Thoracic aorta (tissue), 2 donors: ENCODE measurements at regions not wholly inside any gene's neighbourhood (a gene's known extent, or its start where the extent isn't known, plus 50 kb on each side); places are given as distances from the start of the nearest gene placed in this dataset.

Source experiments
- ATAC-seq: fragments of 150-250 bp; one replicate; pipeline ENCODE4 v1.8.0; 2017; ENCODE audit warnings: low read depth; ENCODE audit not compliant: insufficient number of reproducible peaks, low FRiP score
- DNase-seq: peaks from one replicate; pipeline ENCODE4 v3.0.0-alpha.2; 2020; ENCODE audit warnings: low spot score
- H3K27ac ChIP-seq, 2 donors: fragments of 200-600 bp; sonication (generic); 1 replicate in 1 of 2; 2 replicates in 1 of 2; pipeline ENCODE4 v1.5.1; 2016; ENCODE audit warnings: mild to moderate bottlenecking in 2 of 2, moderate library complexity in 2 of 2
- H3K27me3 ChIP-seq: fragments of 200-600 bp; sonication (generic); replicated peaks from 2 replicates; pipeline ENCODE4 v1.6.0; 2016; ENCODE audit warnings: mild to moderate bottlenecking; ENCODE audit not compliant: insufficient read depth
- H3K36me3 ChIP-seq: fragments of 200-600 bp; sonication (generic); one replicate; pipeline ENCODE4 v1.5.1; 2016
- H3K4me1 ChIP-seq, 2 donors: fragments of 200-600 bp; sonication (generic); 1 replicate in 1 of 2; 2 replicates in 1 of 2; pipeline versions ENCODE4 v1.5.1 to v1.6.0; 2016; ENCODE audit warnings: low read depth in 2 of 2, mild to moderate bottlenecking in 1 of 2; ENCODE audit not compliant: control insufficient read depth in 1 of 2
- H3K4me3 ChIP-seq: fragments of 200-600 bp; sonication (generic); 2 replicates; pipeline ENCODE4 v1.5.1; 2016; ENCODE audit warnings: mild to moderate bottlenecking
- H3K9me3 ChIP-seq: fragments of 200-600 bp; sonication (generic); 2 replicates; pipeline ENCODE4 v1.5.1; 2016
- CTCF ChIP-seq: fragments of 200-600 bp; sonication (generic); IDR thresholded peaks from one replicate; pipeline ENCODE4 v1.5.1; 2019; ENCODE audit warnings: antibody characterized with exemption

GRCh38 chr2:187174582-187174981 lies 273.5 kb downstream of the CALCRL start:
- TF ChIP-seq CTCF: no peak
- Histone ChIP-seq H3K4me3 (no peak overlapping the region), H3K4me1 (no peaks in the 10 kb centered on the region), H3K27me3 (no peaks in the 10 kb centered on the region), H3K36me3 (no peaks in the 10 kb centered on the region), H3K27ac (no peak overlapping the region), H3K9me3 (no peaks in the 10 kb centered on the region)
- no peak for DNase-seq
- ATAC-seq: no peak

- no peak for ATAC-seq
- Histone ChIP-seq H3K27ac (no peak overlapping the region), H3K27me3 (no peaks in the 10 kb centered on the region), H3K4me1 (peaks cover 0 to 4% of the 10 kb centered on the region in 2 donors), H3K9me3 (no peaks in the 10 kb centered on the region), H3K4me3 (no peak overlapping the region), H3K36me3 (no peaks in the 10 kb centered on the region)
- no peak for TF ChIP-seq CTCF
- DNase-seq: no peak
Measured at GRCh38 chr2:187171318-187171717, 276.7 kb downstream of the CALCRL start.

- no peak overlapping the region for H3K4me3 ChIP-seq
- no peak for DNase-seq
- no peak for TF ChIP-seq CTCF
Measured at GRCh38 chr2:187169864-187170263, 278.2 kb downstream of the CALCRL start.

GRCh38 chr2:187168720-187169713 lies 279.0 kb downstream of the CALCRL start:
- peaks cover 0 to 4% of the 10 kb centered on the region in 2 donors for H3K4me1 ChIP-seq
- no peak overlapping the region for H3K4me3 ChIP-seq
- no peaks in the 10 kb centered on the region for H3K27me3 ChIP-seq
- DNase-seq (no peak), ATAC-seq (no peak)
- H3K27ac ChIP-seq: no peak overlapping the region
- TF ChIP-seq CTCF: no peak
- H3K36me3 ChIP-seq: no peaks in the 10 kb centered on the region
- H3K9me3 ChIP-seq: no peaks in the 10 kb centered on the region

More at GRCh38 chr2:187169864-187170263, 278.2 kb downstream of the CALCRL start:
- no peaks in the 10 kb centered on the region for H3K27me3 ChIP-seq
- H3K36me3 ChIP-seq: no peaks in the 10 kb centered on the region
- H3K27ac ChIP-seq: no peak overlapping the region
- peaks cover 0 to 4% of the 10 kb centered on the region in 2 donors for H3K4me1 ChIP-seq
- no peaks in the 10 kb centered on the region for H3K9me3 ChIP-seq
- no peak for ATAC-seq

GRCh38 chr2:187167491-187167890 lies 280.6 kb downstream of the CALCRL start:
- Histone ChIP-seq H3K27ac (no peak overlapping the region), H3K4me3 (no peak overlapping the region), H3K9me3 (no peaks in the 10 kb centered on the region), H3K27me3 (no peaks in the 10 kb centered on the region), H3K36me3 (no peaks in the 10 kb centered on the region), H3K4me1 (peaks cover 0 to 4% of the 10 kb centered on the region in 2 donors)
- no peak for ATAC-seq
- DNase-seq: no peak
- TF ChIP-seq CTCF: no peak
